ENCODE measurements at regions not wholly inside any gene's neighbourhood (a gene's known extent, or its start where the extent isn't known, plus 50 kb on each side); places are given as distances from the start of the nearest gene placed in this dataset.

- no peaks in the 10 kb centered on the region for H3K4me1 ChIP-seq
- no peak for TF ChIP-seq POLR2A (IDR thresholded peaks at IDR 0.05)
- TF ChIP-seq EP300 (IDR thresholded peaks at IDR 0.05), result no peak
- TF ChIP-seq CTCF (IDR thresholded peaks at IDR 0.05), result no peak
- H3K27me3 ChIP-seq, result peaks cover 0 to 10% of the 10 kb centered on the region in 2 donors
- no peak overlapping the region for H3K27ac ChIP-seq
- 67 to 74% methylated on average over 9 of the region's 9 CpGs for WGBS, 2 donors
- H3K4me3 ChIP-seq, result no peak overlapping the region
- no peaks in the 10 kb centered on the region for H3K36me3 ChIP-seq
- no peak for DNase-seq (ENCODE audit: low spot score in 2 of 2)
- H3K9me3 ChIP-seq, result no peaks in the 10 kb centered on the region
Measured at GRCh38 chr16:86391984-86392383, 118.3 kb upstream of the FOXF1 start.

- DNase-seq (ENCODE audit: low spot score in 2 of 2), result no peak
- no peak overlapping the region for H3K4me3 ChIP-seq
- no peaks in the 10 kb centered on the region for H3K9me3 ChIP-seq
- TF ChIP-seq POLR2A (IDR thresholded peaks at IDR 0.05) (no peak), EP300 (IDR thresholded peaks at IDR 0.05) (no peak), CTCF (IDR thresholded peaks at IDR 0.05) (no peak)
- peaks cover 0 to 10% of the 10 kb centered on the region in 2 donors for H3K27me3 ChIP-seq
- 78 to 81% methylated on average over 8 of the region's 8 CpGs for WGBS, 2 donors
- no peak overlapping the region for H3K27ac ChIP-seq
- H3K4me1 ChIP-seq, result no peaks in the 10 kb centered on the region
- H3K36me3 ChIP-seq, result no peaks in the 10 kb centered on the region
Measured at GRCh38 chr16:86392436-86393152, 117.7 kb upstream of the FOXF1 start.

- Histone ChIP-seq H3K27me3 (peaks cover 0 to 10% of the 10 kb centered on the region in 2 donors), H3K27ac (no peak overlapping the region), H3K4me3 (no peak overlapping the region), H3K4me1 (no peaks in the 10 kb centered on the region), H3K36me3 (no peaks in the 10 kb centered on the region), H3K9me3 (no peaks in the 10 kb centered on the region)
- DNase-seq (ENCODE audit: low spot score in 2 of 2), result no peak
- 94 to 95% methylated on average over 9 of the region's 9 CpGs for WGBS, 2 donors
- TF ChIP-seq POLR2A (IDR thresholded peaks at IDR 0.05) (no peak), CTCF (IDR thresholded peaks at IDR 0.05) (no peak), EP300 (IDR thresholded peaks at IDR 0.05) (no peak)
Measured at GRCh38 chr16:86393907-86394626, 116.3 kb upstream of the FOXF1 start.

- Histone ChIP-seq H3K27ac (no peak overlapping the region), H3K27me3 (peaks cover 0 to 4% of the 10 kb centered on the region in 2 donors), H3K4me3 (no peak overlapping the region), H3K9me3 (no peaks in the 10 kb centered on the region), H3K36me3 (no peaks in the 10 kb centered on the region), H3K4me1 (no peaks in the 10 kb centered on the region)
- no peak for DNase-seq (ENCODE audit: low spot score in 2 of 2)
- TF ChIP-seq CTCF (IDR thresholded peaks at IDR 0.05) (no peak), POLR2A (IDR thresholded peaks at IDR 0.05) (no peak), EP300 (IDR thresholded peaks at IDR 0.05) (no peak)
- WGBS, 2 donors, result 50 to 60% methylated on average over 3 of the region's 3 CpGs
Measured at GRCh38 chr16:86395477-86395876, 114.8 kb upstream of the FOXF1 start.

GRCh38 chr16:86396422-86396821 lies 113.9 kb upstream of the FOXF1 start:
- no peak for TF ChIP-seq POLR2A (IDR thresholded peaks at IDR 0.05)
- no peak for TF ChIP-seq CTCF (IDR thresholded peaks at IDR 0.05)
- TF ChIP-seq EP300 (IDR thresholded peaks at IDR 0.05), result no peak
- no peaks in the 10 kb centered on the region for H3K9me3 ChIP-seq
- WGBS, 2 donors, result 44 to 48% methylated on average over 10 of the region's 10 CpGs
- no peak overlapping the region for H3K4me3 ChIP-seq
- H3K27ac ChIP-seq, result no peak overlapping the region
- DNase-seq (ENCODE audit: low spot score in 2 of 2), result no peak
- H3K4me1 ChIP-seq, result no peaks in the 10 kb centered on the region
- H3K36me3 ChIP-seq, result no peaks in the 10 kb centered on the region
- H3K27me3 ChIP-seq, result no peaks in the 10 kb centered on the region

Measured in tibial nerve (tissue), 4 donors.